ENCODE measurements at regions not wholly inside any gene's neighbourhood (a gene's known extent, or its start where the extent isn't known, plus 50 kb on each side); places are given as distances from the start of the nearest gene placed in this dataset.

GRCh38 chr4:30856795-30857564, 136.8 kb downstream of the PCDH7 start:
- no peaks in the 10 kb centered on the region for H3K9me3 Mint-ChIP-seq
- TF ChIP-seq CTCF (IDR thresholded peaks at IDR 0.05; ENCODE audit: unreplicated experiment in 3 of 3): no peak
- H3K27ac Mint-ChIP-seq: no peak overlapping the region
- H3K4me3 Mint-ChIP-seq: no peak overlapping the region
- no peaks in the 10 kb centered on the region for H3K27me3 Mint-ChIP-seq (ENCODE audit: low read depth)
- peaks cover 7% of the 10 kb centered on the region for H3K4me1 Mint-ChIP-seq
- no peaks in the 10 kb centered on the region for H3K36me3 Mint-ChIP-seq (ENCODE audit: low read depth)

GRCh38 chr4:30860978-30861377, 140.8 kb downstream of the PCDH7 start:
- TF ChIP-seq CTCF (IDR thresholded peaks at IDR 0.05; ENCODE audit: unreplicated experiment in 3 of 3): no peak
- Mint-ChIP-seq H3K27me3 (ENCODE audit: low read depth) (no peaks in the 10 kb centered on the region), H3K36me3 (ENCODE audit: low read depth) (no peaks in the 10 kb centered on the region), H3K27ac (no peak overlapping the region), H3K9me3 (no peaks in the 10 kb centered on the region), H3K4me3 (no peak overlapping the region), H3K4me1 (peaks cover 16% of the 10 kb centered on the region)

GRCh38 chr4:30862196-30862595, 142.0 kb downstream of the PCDH7 start:
- Mint-ChIP-seq H3K27ac (peak overlapping the region in 1 of 3 experiments; percentile 92), H3K36me3 (ENCODE audit: low read depth) (no peaks in the 10 kb centered on the region), H3K4me3 (no peak overlapping the region), H3K27me3 (ENCODE audit: low read depth) (no peaks in the 10 kb centered on the region), H3K9me3 (no peaks in the 10 kb centered on the region), H3K4me1 (peaks cover 24% of the 10 kb centered on the region)
- no peak for TF ChIP-seq CTCF (IDR thresholded peaks at IDR 0.05; ENCODE audit: unreplicated experiment in 3 of 3)

GRCh38 chr4:30863021-30863420, 142.9 kb downstream of the PCDH7 start:
- Mint-ChIP-seq H3K4me1 (peaks cover 23% of the 10 kb centered on the region), H3K9me3 (no peaks in the 10 kb centered on the region), H3K27me3 (ENCODE audit: low read depth) (no peaks in the 10 kb centered on the region), H3K4me3 (no peak overlapping the region), H3K36me3 (ENCODE audit: low read depth) (no peaks in the 10 kb centered on the region), H3K27ac (peak overlapping the region in 2 of 3 experiments; percentile 78 to 92)
- no peak for TF ChIP-seq CTCF (IDR thresholded peaks at IDR 0.05; ENCODE audit: unreplicated experiment in 3 of 3)

GRCh38 chr4:30865691-30866090, 145.5 kb downstream of the PCDH7 start:
- Mint-ChIP-seq H3K27me3 (ENCODE audit: low read depth) (no peaks in the 10 kb centered on the region), H3K36me3 (ENCODE audit: low read depth) (no peaks in the 10 kb centered on the region), H3K27ac (peak overlapping the region in 2 of 3 experiments; percentile 10 to 92), H3K4me3 (no peak overlapping the region), H3K4me1 (peaks cover 30% of the 10 kb centered on the region), H3K9me3 (no peaks in the 10 kb centered on the region)
- no peak for TF ChIP-seq CTCF (IDR thresholded peaks at IDR 0.05; ENCODE audit: unreplicated experiment in 3 of 3)

GRCh38 chr4:30866346-30866745, 146.2 kb downstream of the PCDH7 start:
- Mint-ChIP-seq H3K27me3 (ENCODE audit: low read depth) (no peaks in the 10 kb centered on the region), H3K36me3 (ENCODE audit: low read depth) (no peaks in the 10 kb centered on the region), H3K4me3 (no peak overlapping the region), H3K27ac (peak overlapping the region; percentile 23 to 92 (median 73)), H3K9me3 (no peaks in the 10 kb centered on the region), H3K4me1 (peaks cover 30% of the 10 kb centered on the region)
- TF ChIP-seq CTCF (IDR thresholded peaks at IDR 0.05; ENCODE audit: unreplicated experiment in 3 of 3): no peak

Data from nephron (organoid).